Neural progenitor cell (in vitro differentiated cells): ENCODE measurements at regions not wholly inside any gene's neighbourhood (a gene's known extent, or its start where the extent isn't known, plus 50 kb on each side); places are given as distances from the start of the nearest gene placed in this dataset.

Experiments used
- DNase-seq: peaks from one replicate; pipeline ENCODE4 v3.0.0-alpha.2; 2016; ENCODE audit warnings: low spot score
- H2AFZ ChIP-seq: fragments of 200-600 bp; sonication (generic); replicated peaks from 2 replicates; pipeline ENCODE4 v1.6.1; 2016; ENCODE audit warnings: antibody characterized with exemption
- H3F3A ChIP-seq: fragments of 200-600 bp; sonication (generic); 2 replicates; pipeline ENCODE4 v1.6.1; 2016; ENCODE audit warnings: antibody characterized with exemption, low read depth
- H3K27ac ChIP-seq: fragments of 200-600 bp; sonication (generic); 2 replicates; pipeline ENCODE4 v1.5.1; 2016; ENCODE audit warnings: mild to moderate bottlenecking
- H3K27me3 ChIP-seq: fragments of 200-600 bp; sonication (generic); 2 replicates; pipeline ENCODE4 v1.6.1; 2016; ENCODE audit warnings: mild to moderate bottlenecking, moderate library complexity
- H3K36me3 ChIP-seq: fragments of 200-600 bp; sonication (generic); 2 replicates; pipeline ENCODE4 v1.5.1; 2016
- H3K4me1 ChIP-seq: fragments of 200-600 bp; sonication (generic); 2 replicates; pipeline ENCODE4 v1.6.1; 2016; ENCODE audit warnings: mixed run types
- H3K4me2 ChIP-seq: fragments of 200-600 bp; sonication (generic); 2 replicates; pipeline ENCODE4 v1.6.1; 2016
- H3K4me3 ChIP-seq: fragments of 200-600 bp; sonication (generic); 2 replicates; pipeline ENCODE4 v1.5.1; 2016
- H3K79me2 ChIP-seq: fragments of 200-600 bp; sonication (generic); 2 replicates; pipeline ENCODE4 v1.6.1; 2016; ENCODE audit warnings: low read depth
- H3K9ac ChIP-seq: fragments of 200-600 bp; sonication (generic); 2 replicates; pipeline ENCODE4 v1.6.1; 2016
- H3K9me3 ChIP-seq: fragments of 200-600 bp; sonication (generic); 2 replicates; pipeline ENCODE4 v1.5.1; 2016; ENCODE audit warnings: low read depth
- H4K20me1 ChIP-seq: fragments of 200-600 bp; sonication (generic); 2 replicates; pipeline ENCODE4 v1.6.1; 2016; ENCODE audit warnings: low read depth
- H3K27ac Mint-ChIP-seq: 3 replicates; pipeline ENCODE4 v1.8.0; 2021; ENCODE audit warnings: mixed read lengths
- H3K27me3 Mint-ChIP-seq: 2 replicates; pipeline ENCODE4 v1.8.0; 2022; ENCODE audit warnings: low read depth, mild to moderate bottlenecking, inconsistent platforms, moderate library complexity, mixed read lengths; ENCODE audit not compliant: insufficient read depth
- H3K36me3 Mint-ChIP-seq: 3 replicates; pipeline ENCODE4 v1.8.0; 2021; ENCODE audit warnings: mixed read lengths
- H3K4me1 Mint-ChIP-seq: 3 replicates; pipeline ENCODE4 v1.8.0; 2021; ENCODE audit warnings: mixed read lengths
- H3K4me3 Mint-ChIP-seq: 3 replicates; pipeline ENCODE4 v1.8.0; 2021; ENCODE audit warnings: mild to moderate bottlenecking, moderate library complexity, mixed read lengths
- H3K9me3 Mint-ChIP-seq: 3 replicates; pipeline ENCODE4 v1.8.0; 2020; ENCODE audit warnings: mixed read lengths
- CTCF ChIP-seq: fragments of 200-600 bp; sonication (generic); IDR thresholded peaks from 2 replicates; pipeline ENCODE4 v1.5.1; 2017; ENCODE audit warnings: antibody characterized with exemption, mild to moderate bottlenecking
- EZH2 ChIP-seq: fragments of 200-600 bp; sonication (generic); IDR thresholded peaks from 2 replicates; pipeline ENCODE4 v1.6.1; 2017; ENCODE audit warnings: antibody characterized with exemption, mild to moderate bottlenecking, moderate library complexity
- EZH2phosphoT487 ChIP-seq: fragments of 200-600 bp; sonication (generic); IDR thresholded peaks from 2 replicates; pipeline ENCODE4 v1.6.1; 2017; ENCODE audit warnings: antibody characterized with exemption

GRCh38 chr10:94172332-94172731, 178.6 kb downstream of the PLCE1 start:
- H2AFZ ChIP-seq = no peak overlapping the region
- no peak overlapping the region for H3K4me3 ChIP-seq
- H3K79me2 ChIP-seq = no peaks in the 10 kb centered on the region
- H3K27ac Mint-ChIP-seq = no peak overlapping the region
- no peak for DNase-seq
- H3K4me2 ChIP-seq = no peak overlapping the region
- H3K4me1 ChIP-seq = no peaks in the 10 kb centered on the region
- no peaks in the 10 kb centered on the region for H3F3A ChIP-seq
- no peaks in the 10 kb centered on the region for H3K9me3 Mint-ChIP-seq
- no peaks in the 10 kb centered on the region for H4K20me1 ChIP-seq
- H3K27me3 Mint-ChIP-seq = peaks cover under 1% of the 10 kb centered on the region
- no peaks in the 10 kb centered on the region for H3K36me3 Mint-ChIP-seq
- H3K36me3 ChIP-seq = no peaks in the 10 kb centered on the region
- no peak overlapping the region for H3K9ac ChIP-seq
- H3K9me3 ChIP-seq = no peaks in the 10 kb centered on the region
- H3K4me3 Mint-ChIP-seq = no peak overlapping the region
- TF ChIP-seq EZH2 (no peak), CTCF (no peak), EZH2phosphoT487 (no peak)
- no peaks in the 10 kb centered on the region for H3K4me1 Mint-ChIP-seq
- H3K27ac ChIP-seq = no peak overlapping the region
- H3K27me3 ChIP-seq = no peaks in the 10 kb centered on the region

GRCh38 chr10:94173594-94173993, 179.9 kb downstream of the PLCE1 start:
- no peak overlapping the region for H3K27ac ChIP-seq
- H2AFZ ChIP-seq = no peak overlapping the region
- H3K4me1 ChIP-seq = no peaks in the 10 kb centered on the region
- H3K4me1 Mint-ChIP-seq = no peaks in the 10 kb centered on the region
- H3K4me3 ChIP-seq = no peak overlapping the region
- DNase-seq = no peak
- H3K27me3 Mint-ChIP-seq = peaks cover 3% of the 10 kb centered on the region
- H3K9me3 Mint-ChIP-seq = no peaks in the 10 kb centered on the region
- H3K4me2 ChIP-seq = no peak overlapping the region
- no peaks in the 10 kb centered on the region for H3F3A ChIP-seq
- H3K9ac ChIP-seq = no peak overlapping the region
- no peaks in the 10 kb centered on the region for H3K79me2 ChIP-seq
- no peaks in the 10 kb centered on the region for H3K36me3 Mint-ChIP-seq
- H3K4me3 Mint-ChIP-seq = no peak overlapping the region
- no peaks in the 10 kb centered on the region for H3K36me3 ChIP-seq
- H3K27ac Mint-ChIP-seq = no peak overlapping the region
- no peaks in the 10 kb centered on the region for H3K9me3 ChIP-seq
- H3K27me3 ChIP-seq = no peaks in the 10 kb centered on the region
- H4K20me1 ChIP-seq = no peaks in the 10 kb centered on the region
- no peak for TF ChIP-seq EZH2phosphoT487
- no peak for TF ChIP-seq CTCF
- TF ChIP-seq EZH2 = no peak

GRCh38 chr10:94174838-94175237, 181.1 kb downstream of the PLCE1 start:
- Histone ChIP-seq H3F3A (no peaks in the 10 kb centered on the region), H3K9ac (no peak overlapping the region), H3K4me2 (no peak overlapping the region), H3K27me3 (no peaks in the 10 kb centered on the region), H3K27ac (no peak overlapping the region), H4K20me1 (no peaks in the 10 kb centered on the region), H3K36me3 (no peaks in the 10 kb centered on the region), H3K79me2 (no peaks in the 10 kb centered on the region), H3K4me1 (no peaks in the 10 kb centered on the region), H3K9me3 (no peaks in the 10 kb centered on the region), H2AFZ (no peak overlapping the region), H3K4me3 (no peak overlapping the region)
- H3K9me3 Mint-ChIP-seq = no peaks in the 10 kb centered on the region
- H3K4me1 Mint-ChIP-seq = no peaks in the 10 kb centered on the region
- peaks cover 3% of the 10 kb centered on the region for H3K27me3 Mint-ChIP-seq
- TF ChIP-seq CTCF (no peak), EZH2phosphoT487 (no peak)
- no peak for DNase-seq
- no peak overlapping the region for H3K27ac Mint-ChIP-seq
- no peak overlapping the region for H3K4me3 Mint-ChIP-seq
- H3K36me3 Mint-ChIP-seq = no peaks in the 10 kb centered on the region
